Putamen (tissue), 1 donor: ENCODE measurements at regions not wholly inside any gene's neighbourhood (a gene's known extent, or its start where the extent isn't known, plus 50 kb on each side); places are given as distances from the start of the nearest gene placed in this dataset.

Experiments
- DNase-seq: peaks from one replicate; pipeline ENCODE4 v3.0.0-alpha.2; 2016; ENCODE audit warnings: low spot score

DNA sequence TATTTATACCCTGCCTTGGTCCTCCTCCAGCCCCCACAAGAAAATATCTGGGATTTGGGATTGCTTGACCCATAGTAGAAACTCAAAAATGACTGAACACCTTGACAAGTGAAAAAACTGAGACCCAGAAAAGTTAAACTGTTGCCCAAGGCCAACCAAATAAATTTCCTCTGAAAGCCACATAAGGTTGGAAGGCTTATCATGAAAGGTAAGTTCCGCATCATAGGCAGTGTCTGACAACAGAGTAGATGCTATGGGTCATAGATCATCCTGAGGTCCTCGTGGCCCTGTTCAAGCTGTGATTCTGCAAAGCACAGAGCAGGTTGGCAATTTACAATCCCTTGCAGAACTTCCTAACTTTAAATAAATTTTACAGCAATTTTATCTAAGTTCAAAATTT, 140.8 kb upstream of the TSC22D2 start:
- DNase-seq, result no peak

DNA sequence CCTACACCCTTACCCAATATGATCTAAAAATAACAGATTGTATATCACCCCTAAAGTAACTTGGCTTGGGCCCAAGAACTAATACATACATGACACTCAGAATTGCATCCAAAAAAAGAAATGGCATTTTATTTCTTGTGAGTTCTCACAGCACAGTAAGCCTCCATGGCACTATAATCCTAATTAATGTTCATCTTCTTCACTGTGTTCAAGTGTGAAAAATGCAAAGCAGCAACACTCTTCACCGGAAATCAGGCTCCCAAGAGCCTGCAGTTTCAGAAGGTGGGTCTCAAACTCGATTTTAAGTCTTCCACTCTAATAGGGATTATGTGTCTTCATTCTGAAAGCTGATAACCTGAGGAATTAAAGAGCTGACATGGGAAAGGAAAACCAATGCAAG, 142.8 kb upstream of the TSC22D2 start:
- no peak for DNase-seq

DNA sequence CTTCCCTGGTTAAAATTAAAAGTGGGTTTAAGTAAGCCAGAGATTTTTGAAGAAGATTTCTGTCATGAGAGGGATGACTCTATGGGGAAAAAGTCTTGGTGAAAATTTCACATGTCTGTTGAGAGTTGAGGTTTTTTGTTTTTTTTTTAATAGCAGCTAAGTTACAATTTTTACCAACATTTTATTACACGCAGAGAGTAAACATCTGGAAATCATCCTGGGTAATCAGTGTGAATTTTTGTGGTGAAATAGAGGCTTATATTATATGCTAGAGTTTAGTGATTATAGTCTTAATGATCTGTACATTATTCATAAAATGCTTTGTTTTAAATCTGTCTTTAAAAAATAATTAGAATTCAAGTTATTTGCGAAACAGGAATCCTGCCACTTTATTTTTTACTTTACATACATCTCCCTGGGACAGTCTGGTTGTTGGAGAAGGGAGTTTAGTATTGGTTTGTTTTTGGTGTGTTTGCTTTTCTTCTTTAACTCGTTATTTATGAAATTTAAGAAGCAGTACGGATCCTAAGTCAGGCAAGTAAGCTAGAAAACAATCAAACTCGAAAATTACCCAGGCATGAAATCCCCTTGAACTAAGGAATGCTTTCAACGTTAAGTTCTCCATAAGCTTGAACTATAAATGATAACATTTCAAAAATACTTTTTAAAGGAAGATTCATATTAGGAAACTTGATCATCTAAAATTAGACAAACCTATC, 143.4 kb upstream of the TSC22D2 start:
- DNase-seq, result no peak

DNA sequence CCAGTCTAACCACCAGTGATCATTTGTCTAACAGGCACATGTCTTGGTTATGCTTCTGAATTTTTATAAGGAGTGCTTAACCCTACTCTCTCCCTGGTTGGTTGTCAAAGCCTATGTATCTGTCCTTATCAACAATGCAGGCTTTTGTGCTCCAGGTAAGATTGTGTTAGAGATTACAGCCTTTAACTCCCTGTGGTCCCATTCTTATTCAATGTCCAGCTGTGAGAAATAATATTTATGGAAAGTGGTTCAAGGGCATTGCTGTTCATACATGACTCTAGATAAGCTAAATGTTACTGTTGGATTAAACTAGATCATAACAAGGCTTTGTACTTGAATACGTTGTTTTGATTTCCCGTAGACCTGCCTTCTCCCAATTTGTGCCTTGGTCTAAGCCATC, 146.1 kb upstream of the TSC22D2 start:
- DNase-seq, result no peak

DNA sequence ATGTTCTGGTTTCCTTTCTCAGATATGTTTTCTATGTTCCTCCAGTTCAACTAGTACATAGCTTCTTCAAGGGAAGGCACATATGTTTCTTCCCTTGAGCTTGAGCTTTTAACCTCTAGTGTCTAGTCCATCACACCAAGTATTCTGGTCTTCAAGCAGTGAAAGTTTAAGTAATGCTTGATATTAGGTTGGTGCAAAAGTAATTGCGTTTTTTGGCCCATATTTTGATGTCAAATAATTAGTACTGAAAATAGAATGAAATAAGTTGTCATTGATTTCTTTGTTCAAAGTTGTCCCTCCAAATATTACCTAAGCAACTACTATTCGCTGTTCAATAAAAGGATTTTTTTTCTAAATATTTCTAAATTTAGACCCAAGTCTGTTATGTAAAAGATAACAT, 146.7 kb upstream of the TSC22D2 start:
- no peak for DNase-seq

DNA sequence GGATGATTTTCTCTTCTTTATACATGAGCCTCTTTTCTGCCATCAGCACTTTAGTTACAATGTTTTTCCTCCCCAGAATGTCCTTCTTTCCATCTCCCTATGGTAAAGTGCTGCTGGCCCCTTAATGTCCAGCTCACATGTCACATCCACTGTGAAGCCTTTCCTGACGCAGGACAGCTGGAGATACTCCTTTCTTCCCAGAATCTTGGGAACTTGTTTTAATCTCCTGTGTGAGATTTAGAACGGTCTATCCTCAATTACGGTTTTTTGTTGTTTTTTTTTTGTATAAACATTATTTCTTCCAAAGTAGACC, 147.7 kb upstream of the TSC22D2 start:
- DNase-seq, result no peak

- DNase-seq, result no peak
Observed at GRCh38 chr3:150259526-150260397, 148.3 kb upstream of the TSC22D2 start.

DNA sequence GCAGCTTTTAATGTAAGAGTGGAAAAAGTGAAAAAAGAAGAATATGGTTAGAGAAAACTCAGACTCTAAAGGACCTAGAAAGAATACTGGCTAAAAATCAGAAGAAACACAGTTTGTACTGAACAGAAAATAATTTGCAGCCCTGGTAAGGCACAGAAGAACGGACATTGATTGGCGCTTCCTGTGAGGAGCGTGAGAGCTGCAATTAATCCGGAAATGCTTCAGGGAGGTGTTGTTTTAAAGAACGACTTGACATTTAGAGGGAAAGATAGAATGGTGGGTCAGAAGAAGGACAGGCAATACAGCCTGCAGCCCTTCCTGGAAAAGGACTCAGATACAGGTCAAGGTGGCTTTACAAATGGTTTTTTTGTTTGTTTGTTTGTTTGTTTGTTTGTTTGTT, 151.3 kb upstream of the TSC22D2 start:
- DNase-seq, result no peak

- DNase-seq, result no peak
Observed at GRCh38 chr3:150256318-150256717, 151.8 kb upstream of the TSC22D2 start.

GRCh38 chr3:150255826-150256225, 152.3 kb upstream of the TSC22D2 start:
- DNase-seq, result no peak

DNA sequence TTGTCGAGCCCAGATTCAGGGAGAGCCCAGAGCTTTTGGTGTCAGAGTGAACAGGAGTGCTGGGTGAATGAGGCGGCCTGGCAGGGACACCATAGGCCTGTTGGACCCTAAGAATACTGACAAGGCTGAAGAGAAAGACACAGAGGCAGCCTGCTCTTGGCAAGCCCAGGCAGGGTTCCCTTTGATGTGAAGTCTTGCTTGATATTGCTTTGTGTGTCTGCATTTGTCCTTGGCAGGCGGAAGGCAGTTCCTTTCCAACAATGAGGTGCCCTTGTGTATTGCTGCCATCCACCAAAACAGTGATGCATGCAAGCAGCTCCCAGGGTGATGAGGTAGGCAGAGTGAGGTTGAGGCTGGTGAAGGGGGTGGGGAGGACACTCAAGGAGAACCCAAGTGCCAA, 152.7 kb upstream of the TSC22D2 start:
- DNase-seq, result peak; percentile 82

DNA sequence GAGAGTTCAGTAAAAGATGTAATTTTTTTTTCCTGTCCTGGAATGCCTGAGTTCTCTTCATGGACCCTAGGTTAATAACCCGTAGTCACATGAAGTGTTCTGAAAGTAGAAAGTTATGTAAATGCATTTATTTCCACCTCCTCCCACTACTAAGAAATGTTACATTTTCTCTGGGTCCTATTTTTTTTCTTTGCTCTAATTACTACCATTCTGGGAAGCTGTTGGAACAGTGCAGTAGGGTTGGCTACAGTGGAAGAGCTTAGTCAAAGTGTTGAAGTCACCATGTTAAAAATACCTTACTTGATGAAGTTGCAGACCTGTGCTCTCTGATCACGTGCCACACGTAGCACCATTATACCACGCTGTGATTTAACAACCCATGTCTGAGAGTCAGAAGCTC, 153.8 kb upstream of the TSC22D2 start:
- DNase-seq, result no peak

DNA sequence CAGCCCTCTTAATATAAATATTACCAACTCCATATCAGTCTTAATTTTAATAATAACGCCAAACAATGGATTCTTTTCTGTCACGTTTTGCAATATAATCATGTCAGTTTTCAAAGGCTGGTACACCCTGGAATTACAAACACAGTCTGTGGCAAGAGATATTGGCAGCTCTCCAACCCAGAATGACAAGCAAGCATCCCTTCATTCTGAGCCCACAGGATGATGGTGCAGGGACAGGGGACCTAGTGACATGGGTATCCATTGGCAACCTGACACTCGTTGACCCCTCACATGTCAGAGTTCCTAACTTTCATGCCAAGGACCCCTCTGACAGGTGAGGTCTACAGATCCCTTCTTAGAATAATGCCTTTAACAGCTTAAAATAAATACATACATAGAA, 154.5 kb upstream of the TSC22D2 start:
- DNase-seq, result no peak

DNA sequence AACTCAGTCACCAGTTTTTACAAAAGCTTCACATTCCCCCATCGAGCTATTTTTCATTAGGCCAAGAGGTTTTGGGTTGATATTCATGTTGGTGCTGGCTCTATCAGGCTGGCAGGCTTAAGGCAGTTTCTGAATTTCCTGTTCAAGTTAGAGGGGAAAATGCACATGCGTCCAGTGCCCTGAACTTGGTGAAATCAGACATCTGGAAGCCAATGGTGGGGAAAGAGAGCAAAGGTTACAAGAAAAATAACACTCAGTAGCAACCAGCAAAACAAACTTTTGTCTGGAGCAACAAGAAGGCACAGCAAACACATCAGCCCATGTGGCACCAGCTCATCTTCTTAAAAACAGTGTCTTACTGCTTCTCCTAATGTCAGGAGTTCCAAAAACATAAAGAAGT, 155.6 kb upstream of the TSC22D2 start:
- DNase-seq, result no peak

GRCh38 chr3:150251187-150252062, 156.7 kb upstream of the TSC22D2 start:
- no peak for DNase-seq

DNA sequence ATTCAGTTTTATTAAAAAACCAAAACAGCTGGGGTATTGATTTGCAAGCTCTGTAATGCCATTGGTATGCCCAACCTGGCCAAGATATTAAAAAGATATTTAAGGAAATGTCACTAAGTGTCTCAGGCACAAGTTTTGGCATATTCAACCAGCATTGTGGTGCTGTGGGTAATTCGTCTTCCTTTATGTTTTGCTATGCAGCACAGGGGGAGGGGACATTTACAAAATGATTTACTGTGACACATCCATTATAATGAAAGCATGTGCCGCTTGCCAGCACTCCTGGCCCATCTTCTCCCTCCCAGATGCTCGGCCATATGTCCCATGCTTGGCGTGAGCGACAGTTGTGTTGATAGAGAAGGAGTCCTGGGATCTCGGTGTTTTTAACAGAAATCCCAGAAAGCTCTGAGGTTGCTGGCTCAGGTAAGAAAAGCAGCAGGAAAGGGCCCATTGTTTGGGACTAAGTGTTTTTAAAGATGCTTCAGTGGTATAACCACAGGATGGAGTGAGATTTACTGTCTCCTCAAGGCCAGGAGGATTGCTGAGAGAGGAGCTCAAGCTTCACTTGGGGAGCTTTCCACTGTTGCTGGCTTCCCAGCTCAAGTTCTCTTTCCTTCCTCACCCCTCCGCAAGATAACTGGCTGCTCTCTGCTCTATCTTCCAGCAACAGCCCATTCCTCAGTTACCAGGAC, 158.2 kb upstream of the TSC22D2 start:
- DNase-seq, result no peak

GRCh38 chr3:150248888-150249681, 159.0 kb upstream of the TSC22D2 start:
- DNase-seq, result no peak

- no peak for DNase-seq
Observed at GRCh38 chr3:150248116-150248887, 159.8 kb upstream of the TSC22D2 start.

- no peak for DNase-seq
Observed at GRCh38 chr3:150247441-150247840, 160.7 kb upstream of the TSC22D2 start.

- DNase-seq, result no peak
Observed at GRCh38 chr3:150243466-150243865, 164.6 kb upstream of the TSC22D2 start.
